ENCODE measurements at regions not wholly inside any gene's neighbourhood (a gene's known extent, or its start where the extent isn't known, plus 50 kb on each side); places are given as distances from the start of the nearest gene placed in this dataset.

DNA sequence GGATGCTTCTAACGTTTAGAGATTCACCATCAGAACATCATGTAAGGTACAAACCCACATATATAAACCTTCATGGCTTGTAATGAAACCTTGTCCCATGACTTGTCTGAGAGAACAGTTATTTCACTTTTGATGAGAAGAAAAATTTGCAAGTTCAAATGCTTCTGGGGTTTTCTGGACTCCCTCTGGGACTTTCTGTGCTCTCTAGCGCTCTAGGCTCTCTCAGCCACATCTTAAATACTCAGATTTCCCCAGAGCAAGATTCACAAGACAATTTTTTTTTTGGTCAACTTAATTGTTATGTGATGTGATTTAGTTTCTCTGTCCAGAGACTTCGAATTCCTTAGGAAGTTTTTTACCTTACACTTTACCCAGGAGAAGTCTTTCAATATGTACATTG lies 282.8 kb upstream of the EDNRB start:
- no peak for TF ChIP-seq EZH2 (IDR thresholded peaks at IDR 0.05)
- no peak for TF ChIP-seq POLR2AphosphoS5 (IDR thresholded peaks at IDR 0.05; ENCODE audit: borderline replicate concordance, low read depth, low read length)
